KBM-7 (cell line): ENCODE measurements at regions not wholly inside any gene's neighbourhood (a gene's known extent, or its start where the extent isn't known, plus 50 kb on each side); places are given as distances from the start of the nearest gene placed in this dataset.

Experiments
- DNase-seq: peaks from one replicate; pipeline ENCODE4 v3.0.0-alpha.2; 2015
- in situ Hi-C: fragments of 300-500 bp; cut with MboI; formaldehyde crosslinking; loops from 2 replicates; pipeline ENCODE4 v1.14.3; 2020; ENCODE audit warnings: low sequenced_read_pairs, low pct_unique_long_range_greater_than_20kb, mixed read lengths

DNA sequence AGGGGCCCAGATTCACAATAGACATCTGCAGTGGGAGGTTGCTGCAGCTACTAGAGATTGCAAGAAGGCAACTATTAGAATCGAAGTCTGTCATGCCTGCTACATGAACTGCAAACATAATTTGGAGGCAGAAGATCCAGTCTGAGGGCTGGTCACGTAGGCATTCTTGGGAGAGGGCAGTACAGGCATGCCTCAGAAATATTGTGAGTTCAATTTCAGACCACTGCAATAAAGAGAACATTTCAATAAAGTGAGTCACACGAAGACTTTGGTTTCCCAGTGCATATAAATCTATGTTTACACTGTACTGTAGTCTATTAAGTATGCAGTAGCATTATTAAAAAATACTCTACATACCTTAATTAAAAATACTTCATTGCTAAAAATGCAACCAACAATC is 585.8 kb upstream of the FAT1 start:
- in situ Hi-C loops = no loop called here
- no peak for DNase-seq

DNA sequence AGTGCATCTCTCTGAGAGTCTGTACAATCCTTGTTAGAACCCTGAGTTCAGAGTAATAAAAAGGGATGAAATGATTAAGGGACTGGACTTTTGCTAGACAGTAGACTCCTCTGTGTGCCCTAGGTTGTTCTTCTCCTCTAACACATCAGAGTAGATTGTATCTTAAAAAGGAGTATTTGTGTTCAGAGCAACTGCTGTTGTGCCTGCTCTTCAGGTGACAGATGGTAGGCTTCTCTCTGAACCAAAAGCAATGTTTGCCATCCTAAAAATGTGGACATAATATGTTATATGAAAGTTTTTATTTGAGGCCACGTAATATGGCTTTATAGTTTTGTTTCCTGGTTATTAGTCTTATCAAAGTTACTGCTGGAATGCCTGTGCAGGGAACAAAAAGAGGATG is 588.6 kb upstream of the FAT1 start:
- in situ Hi-C loops = no loop called here
- no peak for DNase-seq

DNA sequence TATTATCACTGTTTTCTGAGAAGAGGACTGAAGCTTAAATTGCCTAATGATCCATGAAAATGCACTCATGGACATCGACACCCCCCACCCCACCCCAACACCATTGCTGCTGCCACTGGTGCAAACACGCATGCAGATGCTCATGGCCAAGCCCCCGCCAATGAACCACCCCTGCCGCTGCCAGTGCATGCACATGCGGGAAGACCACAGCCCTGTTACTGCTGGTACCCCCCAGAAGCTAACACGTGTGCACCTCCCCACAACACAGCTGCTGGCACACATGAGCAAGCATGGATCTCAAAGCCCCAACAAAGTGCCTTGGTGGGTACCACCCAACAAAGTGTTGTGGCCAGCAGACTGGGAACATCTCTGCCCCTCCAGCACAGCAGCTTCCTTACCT is 594.1 kb upstream of the FAT1 start:
- DNase-seq = no peak
- in situ Hi-C loops = no loop called here

DNA sequence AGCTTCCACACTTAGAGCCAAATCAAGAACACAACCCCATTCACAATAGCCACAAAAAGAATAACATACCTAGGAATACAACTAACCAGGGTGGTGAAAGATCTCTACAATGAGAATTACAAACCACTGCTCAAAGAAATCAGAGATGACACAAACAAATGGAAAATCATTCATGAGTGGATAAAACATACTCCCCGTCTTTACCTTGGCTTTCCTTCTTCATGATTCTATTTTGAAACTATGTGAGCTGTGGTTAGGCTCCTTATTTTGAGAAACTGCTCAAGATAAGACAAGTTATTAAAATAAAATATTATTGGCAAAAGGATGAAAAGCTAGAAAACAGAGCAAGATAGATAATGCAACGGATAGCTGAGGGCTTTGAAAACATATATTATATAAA is 598.1 kb upstream of the FAT1 start:
- in situ Hi-C loops = no loop called here
- DNase-seq = no peak

DNA sequence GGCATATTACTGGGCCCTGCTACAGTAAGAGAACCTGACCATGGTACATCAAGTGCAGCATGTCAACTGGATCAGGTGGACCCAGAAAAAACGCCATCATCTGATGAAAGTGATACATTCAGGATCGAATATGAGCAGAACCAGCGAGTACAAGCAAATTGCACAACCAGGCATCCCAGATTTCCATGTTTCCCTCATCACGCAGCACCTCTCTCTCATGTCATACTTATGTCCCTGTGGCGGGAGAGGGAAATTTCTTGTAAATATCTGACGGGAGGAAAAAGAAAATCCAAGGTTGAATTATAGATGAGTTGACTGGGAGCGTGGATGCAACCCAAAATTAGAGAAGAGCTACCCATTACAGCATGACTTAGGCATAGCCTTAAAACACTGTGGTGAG is 608.5 kb upstream of the FAT1 start:
- no peak for DNase-seq
- in situ Hi-C loops = no loop called here

GRCh38 chr4:187333151-187333550 is 609.5 kb upstream of the FAT1 start:
- no peak for DNase-seq
- in situ Hi-C loops = no loop called here

DNA sequence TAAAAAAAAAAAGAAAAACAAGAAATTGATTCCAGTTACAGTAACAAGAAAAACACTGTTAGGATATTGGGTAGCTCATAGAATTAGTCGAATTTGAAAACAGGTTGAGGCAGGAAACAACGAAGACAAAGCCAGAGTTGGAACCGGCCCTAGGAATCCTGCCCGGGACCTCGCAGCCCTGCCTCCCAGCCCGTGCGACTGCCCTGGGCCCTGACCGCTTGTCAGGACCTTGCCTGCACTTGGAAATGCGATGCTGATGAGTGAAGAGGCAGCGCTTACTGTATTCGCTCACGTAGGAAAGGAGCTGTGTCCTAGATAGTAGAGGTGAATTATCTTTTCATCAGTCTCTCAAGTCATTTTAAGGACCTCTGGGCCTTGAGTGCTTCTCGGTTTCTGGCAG is 611.7 kb upstream of the FAT1 start:
- in situ Hi-C loops = no loop called here
- DNase-seq = no peak

GRCh38 chr4:187354740-187355139 is 631.1 kb upstream of the FAT1 start:
- in situ Hi-C loops = no loop called here
- no peak for DNase-seq

DNA sequence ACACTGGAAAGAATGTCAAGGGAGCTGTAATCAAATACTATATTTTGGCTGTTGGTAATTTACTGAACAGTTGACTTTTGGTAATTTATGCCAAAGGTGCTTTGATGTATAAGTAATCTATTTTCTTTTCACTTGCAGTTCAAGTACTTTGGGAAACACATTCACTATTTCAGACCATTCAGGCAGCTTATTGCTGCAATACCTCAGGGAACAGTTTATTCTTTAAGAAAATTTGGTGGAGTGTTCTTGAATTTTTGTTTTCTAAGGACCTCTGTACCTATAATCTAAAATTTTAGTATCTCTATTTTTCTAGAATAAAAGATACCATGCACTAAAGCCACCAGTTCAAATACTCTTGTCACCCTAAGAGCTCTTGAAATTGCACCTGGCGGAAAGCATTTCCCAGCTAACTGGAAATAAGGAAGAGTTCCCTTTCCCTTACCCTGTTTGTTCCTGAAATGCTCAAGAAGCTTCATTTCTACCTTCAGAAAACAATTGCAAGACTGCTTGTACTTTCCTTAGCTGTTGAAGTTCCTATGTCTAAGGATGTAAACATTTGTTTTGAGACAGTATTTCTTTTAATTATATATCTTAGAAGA is 633.5 kb upstream of the FAT1 start:
- DNase-seq = no peak
- in situ Hi-C loops = no loop called here

DNA sequence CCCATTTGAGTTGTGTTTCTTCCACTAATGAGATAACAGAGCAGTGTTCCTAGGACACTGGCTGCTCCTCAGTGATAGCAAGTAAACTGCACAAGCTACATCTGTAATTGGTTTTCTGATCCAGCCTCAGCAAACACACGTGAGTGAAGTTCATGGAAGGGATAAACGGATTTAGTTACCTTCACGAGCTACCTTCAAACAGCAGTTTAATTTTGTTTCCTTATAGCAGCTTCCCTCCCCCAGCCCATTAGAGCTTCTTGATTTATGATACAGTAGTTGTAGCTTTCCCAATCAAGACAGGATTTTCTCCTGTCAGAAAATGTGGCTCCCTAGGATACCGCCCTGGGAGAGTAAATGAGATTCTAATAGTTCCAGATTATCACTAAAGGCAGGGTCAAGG is 634.2 kb upstream of the FAT1 start:
- no peak for DNase-seq
- in situ Hi-C loops = no loop called here

GRCh38 chr4:187362937-187363857 is 632.4 kb upstream of the ZFP42 start:
- in situ Hi-C loops = no loop called here
- DNase-seq = no peak

DNA sequence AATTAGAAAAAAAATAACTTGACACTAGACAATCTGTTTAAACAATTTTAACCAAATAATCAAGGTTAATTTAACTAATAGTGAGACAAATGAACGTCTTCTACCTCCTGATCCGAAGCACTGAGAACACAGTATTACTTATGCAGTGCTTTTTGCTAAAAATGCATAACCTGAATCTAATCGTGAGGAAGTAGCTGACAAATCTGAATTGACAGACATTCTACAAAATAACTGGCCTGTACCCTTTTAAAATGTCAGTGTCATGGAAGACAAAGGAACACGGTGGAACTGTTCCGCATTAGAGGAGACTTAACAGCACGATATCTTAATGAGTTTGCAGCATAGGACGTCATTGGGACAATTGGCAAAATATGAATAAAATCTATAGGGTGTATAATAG is 631.2 kb upstream of the ZFP42 start:
- DNase-seq = no peak
- in situ Hi-C loops = no loop called here

- DNase-seq = no peak
- in situ Hi-C loops = no loop called here
Measured at GRCh38 chr4:187364851-187365250, 630.7 kb upstream of the ZFP42 start.

GRCh38 chr4:187366530-187366929 is 629.0 kb upstream of the ZFP42 start:
- in situ Hi-C loops = no loop called here
- DNase-seq = no peak

- in situ Hi-C loops = no loop called here
- no peak for DNase-seq
Measured at GRCh38 chr4:187370918-187371317, 624.7 kb upstream of the ZFP42 start.

DNA sequence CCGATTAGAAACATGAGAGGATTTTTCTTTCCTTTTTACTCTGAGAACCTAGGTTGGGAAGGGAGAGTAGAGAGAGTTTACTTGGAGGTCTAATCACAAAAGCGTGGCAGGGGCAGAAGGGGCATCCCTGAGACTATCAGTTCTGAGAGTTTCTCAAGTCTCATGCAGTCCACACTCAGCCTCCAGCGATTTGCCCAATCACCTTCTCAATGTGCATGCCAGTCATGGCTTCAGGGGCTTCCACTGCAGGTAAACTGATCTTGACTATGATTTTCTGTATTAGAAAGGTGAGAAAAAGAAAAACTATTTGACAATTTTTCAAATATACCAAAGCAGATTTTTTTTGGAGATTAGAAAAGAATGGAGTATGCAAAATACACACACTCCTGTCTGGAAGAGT is 617.1 kb upstream of the ZFP42 start:
- no peak for DNase-seq
- in situ Hi-C loops = no loop called here

DNA sequence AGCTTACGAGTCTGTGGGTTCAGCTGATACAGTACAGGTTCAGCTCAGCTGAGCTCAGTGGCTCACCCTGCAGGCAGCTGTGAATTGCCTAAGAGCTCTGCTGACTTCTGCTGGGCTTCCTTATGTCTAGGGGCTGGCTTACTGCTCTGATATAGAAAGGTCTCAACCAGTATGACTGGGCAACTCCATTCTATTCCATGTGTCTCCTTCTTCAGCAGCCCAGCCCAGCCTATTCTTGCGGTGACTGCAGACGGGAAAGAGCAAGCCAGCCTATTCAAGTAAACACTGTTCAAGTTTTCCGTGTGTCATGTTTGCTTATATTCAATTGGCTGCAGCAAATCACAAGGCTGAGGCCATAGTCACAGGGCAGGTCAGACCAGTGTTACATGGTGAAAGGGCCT is 615.4 kb upstream of the ZFP42 start:
- DNase-seq = peak; percentile 9

DNA sequence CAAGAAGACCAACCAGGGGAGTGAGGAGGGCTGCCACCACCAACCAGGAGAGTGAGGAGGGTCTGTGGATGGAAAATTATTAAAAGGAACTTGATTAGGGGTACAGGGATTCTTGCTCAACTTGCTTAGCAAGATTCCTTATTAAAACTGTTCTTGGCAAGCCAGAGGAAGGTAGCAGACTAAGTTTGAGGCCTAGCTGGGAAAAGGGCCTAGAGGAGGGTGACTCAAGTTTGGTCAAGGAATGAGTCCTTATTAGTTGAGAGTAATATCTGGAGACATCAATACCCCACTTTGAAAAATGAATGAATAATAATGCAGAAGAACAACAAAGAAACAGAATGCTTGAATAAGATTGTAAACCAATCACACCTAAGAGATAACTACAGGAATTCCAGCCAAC is 612.4 kb upstream of the ZFP42 start:
- DNase-seq = no peak
- in situ Hi-C loops = no loop called here

More for the DNA sequence above, 615.4 kb upstream of the ZFP42 start:
- in situ Hi-C loops = no loop called here

DNA sequence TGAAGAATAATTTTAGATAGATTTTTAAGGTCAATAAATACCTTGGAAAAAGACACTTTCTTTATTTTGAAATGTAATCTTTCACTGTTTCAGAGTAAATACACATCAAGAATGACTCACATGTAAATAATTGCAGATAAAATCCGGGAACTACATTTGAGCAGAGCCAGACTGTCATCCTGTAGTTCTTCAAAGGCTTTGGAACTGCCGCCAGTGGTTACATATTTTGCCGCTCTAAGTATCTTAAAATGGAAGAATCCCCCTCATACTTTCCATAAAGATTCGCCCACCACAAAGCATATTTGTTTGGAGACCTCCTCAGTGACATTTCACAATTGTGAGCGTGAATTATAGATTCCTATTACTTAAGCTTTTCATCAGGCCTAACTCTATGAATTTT is 607.8 kb upstream of the ZFP42 start:
- DNase-seq = no peak
- in situ Hi-C loops = no loop called here

GRCh38 chr4:187389420-187389819 is 606.2 kb upstream of the ZFP42 start:
- no peak for DNase-seq
- in situ Hi-C loops = no loop called here

- no peak for DNase-seq
- in situ Hi-C loops = no loop called here
Measured at GRCh38 chr4:187390646-187391045, 604.9 kb upstream of the ZFP42 start.
